ENCODE measurements at regions not wholly inside any gene's neighbourhood (a gene's known extent, or its start where the extent isn't known, plus 50 kb on each side); places are given as distances from the start of the nearest gene placed in this dataset.

GRCh38 chr14:43252866-43253265 is 1254.2 kb downstream of the FSCB start:
- no peak for DNase-seq

GRCh38 chr14:43249591-43249990 is 1257.5 kb downstream of the FSCB start:
- no peak for DNase-seq

- no peak for DNase-seq
Measured at GRCh38 chr14:43249116-43249515, 1258.0 kb downstream of the FSCB start.

GRCh38 chr14:43247877-43248276 is 1259.2 kb downstream of the FSCB start:
- DNase-seq: no peak

- no peak for DNase-seq
Measured at GRCh38 chr14:43244142-43244625, 1262.9 kb downstream of the FSCB start.

GRCh38 chr14:43243168-43243567 is 1263.9 kb downstream of the FSCB start:
- DNase-seq: no peak

- DNase-seq: no peak
Measured at GRCh38 chr14:43232261-43232660, 1274.8 kb downstream of the FSCB start.

- DNase-seq: no peak
Measured at GRCh38 chr14:43215524-43215923, 1291.6 kb downstream of the FSCB start.

GRCh38 chr14:43207189-43207588 is 1299.9 kb downstream of the FSCB start:
- no peak for DNase-seq

- DNase-seq: no peak
Measured at GRCh38 chr14:43204816-43205215, 1302.3 kb downstream of the FSCB start.

GRCh38 chr14:43200519-43200918 is 1306.6 kb downstream of the FSCB start:
- DNase-seq: no peak

GRCh38 chr14:43198465-43198864 is 1308.6 kb downstream of the FSCB start:
- DNase-seq: no peak

- no peak for DNase-seq
Measured at GRCh38 chr14:43184540-43184939, 1322.5 kb downstream of the FSCB start.

GRCh38 chr14:43183916-43184315 is 1323.2 kb downstream of the FSCB start:
- no peak for DNase-seq

GRCh38 chr14:43175896-43176295 is 1331.2 kb downstream of the FSCB start:
- no peak for DNase-seq

GRCh38 chr14:43172899-43173548 is 1334.1 kb downstream of the FSCB start:
- DNase-seq: no peak

- no peak for DNase-seq
Measured at GRCh38 chr14:43169722-43170121, 1337.4 kb downstream of the FSCB start.

- no peak for DNase-seq
Measured at GRCh38 chr14:43168371-43168925, 1338.6 kb downstream of the FSCB start.

- DNase-seq: no peak
Measured at GRCh38 chr14:43166163-43166562, 1340.9 kb downstream of the FSCB start.

GRCh38 chr14:43165651-43166050 is 1341.4 kb downstream of the FSCB start:
- no peak for DNase-seq

- no peak for DNase-seq
Measured at GRCh38 chr14:43161477-43161876, 1345.6 kb downstream of the FSCB start.

GRCh38 chr14:43157661-43158060 is 1349.4 kb downstream of the FSCB start:
- no peak for DNase-seq

GRCh38 chr14:43155924-43156323 is 1351.2 kb downstream of the FSCB start:
- DNase-seq: no peak

- DNase-seq: no peak
Measured at GRCh38 chr14:43155258-43155657, 1351.8 kb downstream of the FSCB start.

GRCh38 chr14:43147485-43147884 is 1359.6 kb downstream of the FSCB start:
- DNase-seq: no peak
